Bone marrow (tissue), 2 donors: ENCODE measurements at regions not wholly inside any gene's neighbourhood (a gene's known extent, or its start where the extent isn't known, plus 50 kb on each side); places are given as distances from the start of the nearest gene placed in this dataset.

Experiments
- DNase-seq, 2 donors: peaks; one replicate each; lab custom pipeline; 2025; lab: John Stamatoyannopoulos, UW

- DNase-seq: no peak
Measured at GRCh38 chr22:27003297-27003696, 345.9 kb downstream of the MIAT start.

- no peak for DNase-seq
Measured at GRCh38 chr22:27004434-27004833, 347.0 kb downstream of the MIAT start.

GRCh38 chr22:27008454-27008853 lies 351.1 kb downstream of the MIAT start:
- DNase-seq: no peak

GRCh38 chr22:27011133-27011532 lies 353.7 kb downstream of the MIAT start:
- DNase-seq: no peak

GRCh38 chr22:27011717-27012116 lies 354.3 kb downstream of the MIAT start:
- no peak for DNase-seq

GRCh38 chr22:27019827-27020226 lies 362.4 kb downstream of the MIAT start:
- DNase-seq: no peak

GRCh38 chr22:27022274-27022895 lies 365.0 kb downstream of the MIAT start:
- DNase-seq: no peak

- DNase-seq: no peak
Measured at GRCh38 chr22:27022896-27023361, 365.5 kb downstream of the MIAT start.

GRCh38 chr22:27023591-27023990 lies 366.2 kb downstream of the MIAT start:
- DNase-seq: no peak

GRCh38 chr22:27024982-27025381 lies 367.6 kb downstream of the MIAT start:
- no peak for DNase-seq

GRCh38 chr22:27028093-27028492 lies 370.7 kb downstream of the MIAT start:
- DNase-seq: no peak

GRCh38 chr22:27029584-27030130 lies 372.3 kb downstream of the MIAT start:
- no peak for DNase-seq

GRCh38 chr22:27032091-27032761 lies 374.8 kb downstream of the MIAT start:
- DNase-seq: no peak

- DNase-seq: no peak
Measured at GRCh38 chr22:27041745-27042310, 384.4 kb downstream of the MIAT start.

GRCh38 chr22:27043262-27043661 lies 385.9 kb downstream of the MIAT start:
- no peak for DNase-seq

- no peak for DNase-seq
Measured at GRCh38 chr22:27045103-27045947, 387.9 kb downstream of the MIAT start.

- DNase-seq: no peak
Measured at GRCh38 chr22:27046086-27046485, 388.7 kb downstream of the MIAT start.

- DNase-seq: no peak
Measured at GRCh38 chr22:27046603-27047002, 389.2 kb downstream of the MIAT start.

GRCh38 chr22:27050771-27051170 lies 393.4 kb downstream of the MIAT start:
- no peak for DNase-seq

- DNase-seq: no peak
Measured at GRCh38 chr22:27051407-27051806, 394.0 kb downstream of the MIAT start.

GRCh38 chr22:27057717-27058116 lies 400.3 kb downstream of the MIAT start:
- DNase-seq: no peak

- no peak for DNase-seq
Measured at GRCh38 chr22:27060190-27060589, 402.8 kb downstream of the MIAT start.
